Dermis blood vessel endothelial cell (primary cell): ENCODE measurements at regions not wholly inside any gene's neighbourhood (a gene's known extent, or its start where the extent isn't known, plus 50 kb on each side); places are given as distances from the start of the nearest gene placed in this dataset.
"Not testable (repeated sequence)": the region's sequence is repeated elsewhere in the genome, so short reads cannot be mapped to it uniquely, and the experiment has no call there.

Experiments
- DNase-seq: peaks from one replicate; pipeline ENCODE4 v3.0.0; 2010

DNA sequence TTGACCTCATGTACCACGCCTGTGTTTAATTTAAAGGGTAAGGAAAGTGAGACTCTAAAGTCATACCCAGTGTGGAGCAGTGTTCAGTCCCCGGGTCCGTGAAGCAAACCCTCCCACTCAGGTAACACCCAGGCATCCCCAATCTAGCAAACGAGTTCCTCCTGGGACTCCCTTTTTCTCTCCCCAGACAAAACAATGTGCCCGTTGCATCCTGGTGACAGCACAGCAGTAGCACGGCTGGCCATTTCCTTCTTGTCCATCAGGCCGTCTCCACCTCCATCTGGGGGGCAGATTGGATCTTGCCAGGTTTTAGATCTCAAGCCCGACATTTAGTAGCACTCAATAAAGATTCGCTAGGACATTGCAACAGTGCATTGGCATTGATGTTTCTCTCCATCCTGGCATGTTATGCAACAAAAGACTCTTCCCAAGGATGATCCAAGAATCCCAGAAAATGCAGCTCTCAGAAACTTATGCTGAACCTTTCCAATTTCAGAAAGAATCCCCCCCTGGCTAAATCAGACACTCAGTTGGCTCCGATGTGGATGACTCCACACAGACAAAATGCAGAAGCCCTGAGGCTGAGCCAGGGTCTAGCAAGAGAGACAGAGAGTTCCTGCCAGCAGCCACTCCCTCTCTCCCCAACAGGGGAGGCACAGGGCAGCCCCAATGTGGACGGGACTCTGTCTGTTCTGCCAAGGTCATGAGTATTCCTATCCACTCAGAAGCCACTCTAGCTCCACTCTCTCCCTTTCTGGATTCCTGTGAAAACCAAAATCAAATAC, 274.5 kb upstream of the MGMT start:
- no peak for DNase-seq

DNA sequence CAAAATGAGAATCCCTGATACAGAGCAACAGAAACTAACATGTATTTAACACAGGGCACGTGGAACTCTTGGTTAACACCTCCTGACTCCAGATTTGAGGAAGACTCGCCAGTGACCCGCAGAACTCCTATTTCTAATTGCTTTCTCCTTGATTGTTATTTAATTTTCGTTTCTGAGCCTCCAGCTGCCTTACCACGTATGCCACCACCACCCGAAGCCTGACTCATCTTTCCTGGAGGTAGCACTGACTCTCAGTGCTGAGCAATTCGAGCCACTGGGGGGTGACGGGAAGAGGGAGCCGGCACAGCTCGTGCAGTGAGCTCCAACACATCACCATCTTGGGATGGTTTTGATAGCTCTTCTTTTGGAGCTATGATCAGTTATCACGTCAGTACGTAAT, 273.9 kb upstream of the MGMT start:
- peak; percentile 40 for DNase-seq

DNA sequence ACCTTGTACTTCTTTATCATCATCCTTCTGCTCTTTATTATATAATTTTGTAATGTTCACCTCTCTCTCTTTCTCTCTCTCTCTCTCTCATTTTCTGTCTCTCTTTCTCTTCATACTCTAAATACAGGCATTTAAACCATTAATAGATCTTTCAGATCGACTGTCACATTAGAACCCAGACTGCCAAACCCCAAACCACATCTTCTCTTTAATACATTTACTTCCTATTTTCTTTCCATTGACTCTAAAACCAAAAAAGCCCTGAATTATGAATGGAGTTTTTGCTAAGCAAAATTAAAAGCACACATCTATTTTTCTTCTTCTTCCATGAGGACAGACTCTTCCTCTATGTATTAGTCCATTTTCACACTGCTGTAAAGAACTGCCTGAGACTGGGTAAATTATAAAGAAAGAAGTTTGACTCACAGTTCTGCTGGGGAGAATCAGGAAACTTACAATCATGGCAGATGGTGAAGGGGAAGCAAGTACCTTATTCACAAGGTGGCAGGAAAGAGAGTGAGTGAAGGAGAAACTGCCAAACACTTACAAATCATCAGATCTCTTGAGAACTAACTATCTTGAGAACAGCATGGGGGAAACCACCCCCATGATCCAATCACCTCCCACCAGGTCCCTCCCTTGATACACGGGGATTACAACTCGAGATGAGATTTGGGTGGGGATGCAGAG, 272.7 kb upstream of the MGMT start:
- no peak for DNase-seq

DNA sequence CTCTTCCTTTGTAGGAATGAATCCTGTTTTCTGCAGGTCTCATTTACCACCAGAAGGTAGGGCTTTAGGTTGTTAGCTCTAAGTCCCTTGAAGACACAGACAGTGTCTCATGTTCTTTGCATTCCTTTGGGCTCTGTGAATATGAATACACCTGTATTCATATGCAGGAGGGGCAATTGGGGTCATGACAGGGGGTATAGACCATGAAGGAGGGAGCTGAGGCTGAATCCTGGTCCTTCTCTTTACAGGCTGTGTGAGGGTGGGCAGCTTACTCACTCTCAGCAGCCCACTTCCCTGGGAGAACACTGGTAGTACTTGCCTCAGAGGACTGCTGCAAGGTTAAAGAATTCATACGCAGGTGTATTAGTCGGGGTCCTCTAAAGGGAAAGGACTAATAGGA, 267.2 kb upstream of the MGMT start:
- DNase-seq: no peak

DNA sequence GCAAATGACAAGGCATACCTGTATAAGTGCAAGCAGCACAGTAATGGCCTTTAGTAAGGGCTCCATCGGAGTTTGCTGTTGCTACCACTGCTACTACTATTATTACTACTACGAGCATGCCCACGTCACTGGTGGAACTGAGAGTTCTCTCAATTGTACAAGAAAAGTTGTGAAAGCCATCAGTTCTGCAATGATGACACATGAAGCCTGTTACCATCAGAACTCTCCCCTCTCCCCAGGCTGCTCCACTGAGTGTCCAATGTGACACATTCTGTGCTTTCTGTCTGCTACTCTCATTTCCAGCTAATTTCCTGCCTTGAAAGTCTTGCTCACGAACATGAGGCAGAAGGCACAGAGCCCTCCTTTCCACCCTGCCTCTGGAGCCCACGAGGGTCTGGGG, 263.2 kb upstream of the MGMT start:
- DNase-seq: no peak

DNA sequence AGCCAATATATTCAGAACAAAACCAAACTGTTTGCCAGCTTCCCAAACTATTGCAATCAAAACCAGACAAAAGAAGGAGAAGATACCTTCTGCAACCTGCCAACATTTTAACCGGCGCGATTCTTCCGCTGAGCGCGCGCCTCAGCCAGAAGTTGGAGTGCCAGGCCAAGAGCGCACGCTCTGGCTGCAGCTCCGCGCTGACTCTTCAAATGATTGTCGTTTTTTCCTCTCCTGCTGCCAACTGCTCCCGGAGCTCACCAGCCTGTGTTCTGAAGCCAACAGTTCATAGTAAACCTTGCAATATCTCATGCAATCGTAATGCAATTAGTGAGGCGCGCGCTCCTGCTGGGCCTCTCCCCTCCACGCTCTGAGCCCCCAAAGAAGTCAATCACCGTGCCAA, 259.7 kb upstream of the MGMT start:
- no peak for DNase-seq

DNA sequence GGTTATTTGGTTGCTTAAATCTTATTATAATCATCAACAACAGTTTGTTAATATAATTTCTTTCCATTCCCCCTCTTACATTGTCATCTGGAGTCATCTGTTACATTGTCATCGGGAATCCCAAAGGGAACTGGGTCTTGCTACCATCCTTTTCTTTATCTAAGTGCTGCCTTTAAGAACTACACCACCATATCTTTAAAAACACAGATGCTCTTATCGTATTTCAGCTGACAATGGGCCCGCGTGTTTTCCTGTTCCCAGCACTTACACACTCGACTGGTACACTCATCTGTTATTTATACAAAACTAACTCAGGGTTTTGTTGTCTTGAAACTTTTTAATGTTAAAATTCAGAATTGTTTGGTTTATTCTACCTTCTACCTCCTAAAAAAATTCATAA, 256.2 kb upstream of the MGMT start:
- DNase-seq: no peak

DNA sequence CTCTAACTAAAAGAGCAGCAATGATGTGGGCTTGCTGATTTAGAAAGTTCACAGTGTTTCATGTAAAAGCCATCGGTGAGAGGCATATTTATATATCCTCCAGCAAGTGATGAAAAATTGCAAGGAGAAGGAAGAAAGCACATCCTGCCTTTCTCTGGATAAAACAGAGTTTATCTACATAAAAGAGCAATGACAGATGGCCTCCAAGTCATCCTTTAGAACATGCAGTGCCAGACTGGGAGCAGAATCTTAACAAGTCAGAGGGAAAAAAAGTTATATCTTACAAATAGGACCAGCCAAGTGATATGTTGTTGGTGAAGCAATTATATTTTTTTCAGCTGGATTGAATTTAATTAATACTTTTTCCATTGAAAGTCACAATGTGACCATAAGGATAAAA, 253.8 kb upstream of the MGMT start:
- no peak for DNase-seq

DNA sequence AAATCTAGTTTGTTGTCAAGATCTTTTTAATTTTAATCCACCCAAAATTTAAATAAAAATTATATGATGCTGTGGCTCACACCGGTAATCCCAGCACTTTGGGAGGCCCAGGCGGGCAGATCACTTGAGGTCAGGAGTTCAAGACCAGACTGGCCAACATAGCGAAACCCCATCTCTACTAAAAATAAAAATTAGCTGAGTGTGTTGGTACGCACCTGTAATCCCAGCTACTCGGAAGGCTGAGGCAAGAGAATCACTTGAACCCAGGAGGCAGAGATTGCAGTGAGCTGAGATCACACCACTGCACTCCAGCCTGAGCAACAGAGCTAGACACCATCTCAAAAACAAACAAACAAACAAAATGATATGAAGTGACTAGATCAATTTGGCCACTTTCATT, 253.0 kb upstream of the MGMT start:
- not testable (repeated sequence) for DNase-seq

DNA sequence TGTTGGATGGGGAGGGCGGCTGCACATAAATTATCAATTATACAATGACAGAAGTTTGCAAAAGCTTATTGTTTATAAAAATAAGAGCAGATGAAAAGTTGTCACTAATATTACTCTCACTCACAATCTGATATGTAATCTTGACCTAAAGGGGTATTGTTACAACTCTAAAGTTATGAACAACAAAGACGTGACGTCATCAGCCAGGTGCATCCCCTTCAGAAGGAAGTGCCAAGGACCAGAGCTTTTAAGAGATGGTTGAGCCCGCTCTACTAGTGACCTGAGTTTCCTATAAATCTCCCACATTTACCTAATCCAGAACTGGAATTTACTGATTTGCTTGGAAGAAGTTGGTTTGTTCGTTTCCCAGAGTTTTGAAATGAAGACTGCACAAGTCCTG, 247.7 kb upstream of the MGMT start:
- peak; percentile 89 for DNase-seq

DNA sequence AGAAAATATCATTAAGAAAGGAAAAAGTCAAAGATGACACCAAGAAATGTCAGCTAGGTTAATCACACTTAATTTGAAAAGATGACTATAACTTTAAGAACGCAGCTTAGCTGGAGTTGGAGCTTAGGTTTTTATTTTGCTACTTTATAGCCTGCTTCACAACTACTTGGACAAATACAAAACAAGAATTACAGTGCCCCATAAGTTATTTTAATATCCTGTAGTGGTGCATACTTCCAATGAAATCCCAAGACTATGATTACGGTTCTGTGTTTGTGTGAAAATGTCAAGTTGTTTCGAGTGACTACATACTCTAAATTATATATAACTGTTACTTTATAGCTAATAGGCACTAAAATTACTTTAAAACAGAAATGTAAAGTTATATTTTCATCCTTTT, 244.6 kb upstream of the MGMT start:
- DNase-seq: no peak

DNA sequence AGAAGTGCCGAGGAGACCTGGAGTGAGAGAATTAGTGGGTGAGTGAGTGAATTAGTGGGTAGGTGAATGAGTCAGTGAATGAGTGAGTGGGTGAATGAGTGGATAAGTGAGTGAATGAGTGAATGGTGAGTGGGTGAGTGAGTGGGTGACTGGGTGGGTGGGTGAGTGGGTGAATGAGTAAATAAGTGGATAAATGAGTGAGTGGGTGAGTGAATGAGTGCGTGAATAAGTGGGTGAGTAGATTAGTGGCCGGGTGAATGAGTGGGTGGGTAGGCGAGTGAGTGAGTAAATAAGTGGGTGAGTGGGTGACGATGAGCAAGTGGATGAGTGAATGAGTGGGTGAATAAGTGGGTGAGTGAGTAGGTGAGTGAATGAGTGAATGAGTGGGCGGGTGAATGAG, 243.7 kb upstream of the MGMT start:
- no peak for DNase-seq

DNA sequence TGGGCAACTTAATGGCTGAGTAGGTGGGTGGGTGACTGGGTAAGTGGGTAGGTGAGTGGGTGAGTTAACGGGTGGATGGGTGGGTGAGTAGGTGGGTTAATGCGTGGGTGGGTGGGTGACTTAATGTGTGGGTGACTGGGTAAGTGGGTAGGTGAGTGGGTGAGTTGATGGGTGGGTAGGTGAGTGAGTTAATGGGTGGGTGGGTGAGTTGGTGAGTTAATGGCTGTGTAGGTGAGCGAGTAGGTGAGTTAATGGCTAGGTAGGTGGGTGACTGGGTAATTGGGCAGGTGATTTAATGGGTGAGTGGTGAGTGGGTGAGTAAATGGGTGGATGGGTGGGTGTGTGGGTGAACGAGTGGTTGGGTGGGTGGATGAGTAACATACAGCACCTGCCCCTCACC, 243.0 kb upstream of the MGMT start:
- DNase-seq: no peak

DNA sequence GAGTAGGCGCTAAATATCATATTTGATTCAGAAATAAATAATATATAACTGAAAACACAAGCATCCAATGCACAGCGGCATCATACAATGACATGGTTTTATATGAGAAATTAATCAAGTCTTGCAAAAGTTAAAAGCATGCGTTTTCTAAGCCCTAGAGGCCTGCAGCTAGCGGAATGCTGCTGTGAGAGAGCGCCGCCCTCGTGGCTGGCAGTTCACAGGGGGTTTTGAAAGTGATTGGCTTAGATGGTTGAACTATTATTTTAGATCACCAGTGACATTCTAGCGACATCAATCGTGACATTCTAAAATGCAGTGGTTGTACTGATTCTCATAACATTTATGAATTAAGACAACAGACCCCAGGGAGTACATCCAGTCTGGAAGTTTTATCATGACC, 235.2 kb upstream of the MGMT start:
- DNase-seq: no peak

DNA sequence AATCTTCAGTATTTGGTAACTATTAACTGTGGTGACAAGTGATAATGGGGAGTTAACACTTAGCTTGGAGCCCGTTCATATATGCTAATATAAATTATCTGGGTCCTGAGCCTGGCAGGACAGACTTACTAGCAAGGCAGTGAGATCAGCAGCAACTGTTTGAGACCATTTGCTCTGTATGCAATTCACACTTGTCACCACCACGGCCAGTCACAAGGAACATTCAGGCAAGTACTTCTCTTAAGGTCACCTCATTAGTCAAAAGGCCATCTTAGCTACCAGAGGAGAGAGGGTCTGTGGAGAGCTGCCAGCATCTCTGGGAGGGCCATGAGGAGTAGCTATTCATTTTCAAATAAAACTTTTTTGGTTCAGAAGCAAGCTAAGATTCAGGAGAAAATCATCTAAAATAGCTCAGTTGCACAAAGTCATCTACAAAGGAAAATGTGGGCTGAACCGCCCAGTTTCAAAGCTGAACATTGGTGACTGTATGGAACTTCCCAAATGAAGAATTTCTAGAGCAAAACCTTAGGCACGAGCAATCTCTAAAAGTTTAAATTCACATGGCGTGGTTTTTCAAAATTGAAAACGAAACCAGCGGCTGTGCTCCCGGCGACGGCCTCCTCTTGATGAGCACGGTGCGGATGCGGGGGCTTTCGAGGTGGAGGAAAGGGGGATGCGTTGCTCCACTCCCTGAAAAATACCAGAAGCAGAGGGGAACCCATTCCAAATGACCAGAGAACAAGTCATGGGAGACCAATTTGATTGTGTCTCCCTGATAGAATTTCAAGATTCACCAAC, 233.5 kb upstream of the MGMT start:
- no peak for DNase-seq

DNA sequence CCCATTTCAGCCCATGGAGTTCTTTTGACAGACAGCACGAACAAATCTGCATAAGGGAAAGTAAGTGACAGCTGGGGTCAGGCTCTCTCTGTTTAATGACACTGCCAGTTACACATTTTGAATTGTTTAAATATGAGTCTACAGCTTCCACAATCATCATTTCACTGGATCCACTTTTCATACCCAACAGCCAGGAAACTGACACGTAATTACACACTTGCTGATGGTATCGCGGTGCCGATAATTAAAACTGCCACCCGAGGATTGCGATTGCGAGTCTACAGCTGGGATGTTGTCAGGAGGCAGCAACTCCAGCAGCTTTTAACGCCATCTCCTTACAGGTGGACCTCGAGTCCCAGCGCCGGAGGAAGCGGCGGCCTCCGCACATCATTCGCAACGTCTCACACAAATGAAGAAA, 230.8 kb upstream of the MGMT start:
- DNase-seq: no peak

DNA sequence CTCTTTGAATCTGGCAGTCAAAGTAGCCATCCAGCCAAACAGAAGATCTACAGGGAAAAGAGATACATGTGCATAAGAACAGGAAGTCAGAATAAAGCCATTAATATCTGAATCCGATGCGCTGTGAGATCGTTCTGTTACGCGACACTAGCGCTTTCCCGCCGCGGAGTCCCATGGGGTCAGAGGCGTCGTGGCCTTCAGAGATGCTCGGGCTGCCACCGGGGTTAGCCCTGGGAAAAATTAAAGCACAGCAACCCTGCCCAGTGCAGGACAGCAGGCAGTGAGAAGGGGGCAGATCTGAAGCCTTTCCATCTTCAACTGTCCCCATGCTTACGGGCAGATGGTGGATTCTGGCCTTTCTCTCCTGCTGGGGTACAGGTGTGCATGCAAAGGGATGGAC, 225.6 kb upstream of the MGMT start:
- no peak for DNase-seq

DNA sequence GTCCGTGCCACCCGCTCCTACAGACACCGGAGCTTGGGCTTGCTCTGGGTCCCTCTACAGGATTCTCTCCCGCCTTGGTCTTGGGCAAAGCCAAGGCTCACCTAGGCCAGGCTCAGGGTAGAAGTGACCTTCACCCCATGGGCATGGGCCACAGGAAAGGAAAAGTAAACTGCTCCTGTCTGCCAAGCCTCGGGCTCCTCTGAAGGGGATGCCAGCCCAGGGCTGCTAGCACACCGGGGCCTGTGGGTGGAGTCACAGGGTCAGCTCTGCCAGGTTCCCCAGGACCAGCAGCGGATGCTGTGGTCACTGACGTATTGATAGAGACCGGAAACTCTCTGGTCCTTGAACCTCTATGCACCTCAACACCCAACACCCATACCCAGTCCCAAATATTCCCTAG, 222.7 kb upstream of the MGMT start:
- DNase-seq: no peak

DNA sequence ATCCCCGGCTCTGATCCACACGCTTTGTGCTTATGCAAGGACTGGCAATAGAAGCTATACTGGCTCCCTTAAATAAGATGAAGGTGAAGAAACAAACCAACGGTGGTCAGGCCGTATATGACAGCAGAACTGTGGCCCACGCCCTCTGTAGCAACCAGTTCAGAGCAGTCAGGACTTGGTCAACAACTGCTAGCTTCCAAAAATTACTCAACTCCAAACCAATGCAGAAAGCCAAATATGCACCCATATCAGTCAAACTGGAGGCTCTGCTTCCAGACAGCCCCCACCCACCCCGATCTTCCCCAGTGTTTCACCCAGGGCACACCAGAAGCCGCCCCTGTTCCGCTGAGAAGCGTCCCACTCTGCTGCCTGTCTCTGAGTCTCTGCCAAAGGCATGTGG, 222.3 kb upstream of the MGMT start:
- DNase-seq: no peak

DNA sequence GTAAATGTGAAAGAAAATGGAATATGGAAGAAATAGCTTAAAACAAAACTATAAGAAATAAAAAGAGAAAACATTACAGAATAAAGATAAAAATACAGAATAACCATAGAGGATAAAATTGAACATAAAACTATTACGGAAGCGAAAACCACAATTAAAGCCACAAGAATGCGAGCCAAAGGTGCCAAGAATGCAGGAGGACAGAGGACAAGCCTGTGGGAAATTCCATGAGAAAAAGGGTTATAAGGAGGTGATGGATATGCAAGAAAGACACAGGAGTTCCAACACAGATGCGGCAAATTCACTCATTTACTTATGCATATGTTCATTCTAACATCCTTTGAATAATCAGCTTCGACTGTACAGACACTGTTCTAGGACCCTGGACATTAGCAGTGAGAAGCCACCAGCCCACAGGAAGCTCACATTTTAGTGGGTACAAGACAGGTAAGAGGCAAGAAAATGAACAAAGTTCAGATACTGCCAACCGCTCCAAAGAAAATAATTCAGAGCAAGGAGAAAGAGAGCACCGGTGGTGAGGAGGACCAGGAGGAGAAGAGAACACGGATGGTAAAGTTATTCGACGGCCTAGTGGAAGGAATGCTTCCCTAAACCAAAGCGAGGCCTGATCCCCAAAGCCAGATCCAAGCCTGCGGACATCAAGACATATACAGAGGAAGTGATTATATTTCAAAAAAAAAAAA, 213.7 kb upstream of the MGMT start:
- DNase-seq: no peak

DNA sequence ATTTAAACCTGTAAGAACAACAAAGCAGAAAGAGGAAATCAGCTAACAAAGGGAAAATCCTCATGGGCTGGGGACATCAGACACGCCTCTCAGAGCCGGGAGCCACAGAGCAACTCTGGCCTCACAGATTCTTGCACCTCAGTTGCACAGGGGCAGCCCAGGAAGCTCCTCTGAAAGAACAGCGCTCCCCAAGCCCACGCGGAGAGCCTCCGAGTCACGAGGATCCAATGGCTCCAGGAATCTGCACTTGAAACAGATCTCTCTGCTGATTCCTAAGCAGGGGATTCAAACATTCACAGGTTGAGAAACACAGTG, 213.2 kb upstream of the MGMT start:
- peak; percentile 53 for DNase-seq

DNA sequence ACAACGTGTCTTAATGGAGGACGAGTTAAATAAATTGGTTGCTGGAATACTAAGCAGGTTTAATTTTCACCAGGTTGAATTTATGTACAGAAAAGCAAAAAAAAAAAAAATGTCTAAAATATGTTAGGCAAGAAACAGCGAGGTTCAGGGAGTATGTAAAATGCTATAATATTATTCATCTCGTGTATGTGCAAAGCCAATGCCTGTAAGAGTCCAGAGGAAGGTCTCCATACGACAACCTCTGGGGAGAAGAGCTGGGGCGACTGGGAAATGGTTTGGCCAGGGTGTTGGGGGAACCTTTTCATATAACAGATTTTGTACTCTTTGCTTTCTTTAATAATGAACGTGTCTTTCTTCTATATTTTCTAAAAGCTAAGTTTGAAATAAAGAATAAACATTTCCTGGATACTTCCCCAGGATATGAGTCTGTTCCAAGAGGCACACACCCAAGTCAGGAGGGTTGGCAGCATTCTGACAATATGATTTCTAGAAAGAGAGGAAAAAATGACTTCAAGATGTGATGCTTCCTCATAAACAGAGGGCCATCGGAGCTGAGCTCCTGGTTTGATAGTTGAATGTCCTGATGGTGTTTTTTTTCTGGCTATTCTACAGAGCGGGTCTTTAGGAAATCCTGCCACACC, 208.6 kb upstream of the MGMT start:
- peak; percentile 72 for DNase-seq
